ENCODE measurements at regions not wholly inside any gene's neighbourhood (a gene's known extent, or its start where the extent isn't known, plus 50 kb on each side); places are given as distances from the start of the nearest gene placed in this dataset.
"Not testable (repeated sequence)": the region's sequence is repeated elsewhere in the genome, so short reads cannot be mapped to it uniquely, and the experiment has no call there.

DNA sequence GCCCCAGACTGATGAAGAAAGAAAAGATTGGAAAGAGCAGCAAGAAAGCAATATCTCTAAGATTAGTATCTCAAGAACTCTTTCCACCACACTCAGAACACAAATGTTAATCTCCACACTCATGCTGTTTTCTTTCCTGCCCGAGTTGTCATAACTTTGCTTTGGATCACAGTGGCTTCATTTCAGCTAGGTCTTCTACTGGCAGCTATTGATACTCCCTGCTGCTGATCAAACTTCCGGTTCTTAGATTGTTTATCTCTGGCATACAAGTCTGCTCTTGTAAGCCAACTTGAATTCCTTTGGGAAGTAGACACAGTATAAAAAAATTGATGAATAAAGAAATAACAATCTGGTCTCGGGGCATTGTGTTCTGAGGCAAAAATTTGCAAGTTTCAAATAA is 77.7 kb upstream of the SPEF2 start:
- no peaks in the 10 kb centered on the region for H3K36me3 ChIP-seq (ENCODE audit: control insufficient read depth, insufficient read depth, low read length)
- no peak overlapping the region for H2AFZ ChIP-seq (ENCODE audit: low read length)
- H3K9ac ChIP-seq (ENCODE audit: insufficient read depth, low read length), result no peak overlapping the region
- no peaks in the 10 kb centered on the region for H4K20me1 ChIP-seq (ENCODE audit: control insufficient read depth, extremely low read depth, insufficient read depth, low read length)
- no peak overlapping the region for H3K4me2 ChIP-seq (ENCODE audit: extremely low read depth, insufficient read depth, low read length)
- H3K9me3 ChIP-seq (ENCODE audit: control insufficient read depth, insufficient read depth, low read depth, low read length), result no peaks in the 10 kb centered on the region
- no peaks in the 10 kb centered on the region for H3K27me3 ChIP-seq (ENCODE audit: control insufficient read depth, insufficient read depth, low read length)
- no peak overlapping the region for H3K4me3 ChIP-seq (replicated peaks in 1 of 4; ENCODE audit: control extremely low read depth in 1 of 4, insufficient read depth in 1 of 4, low read depth in 3 of 4, low read length in 4 of 4)
- no peaks in the 10 kb centered on the region for H3K79me2 ChIP-seq (ENCODE audit: control insufficient read depth, insufficient read depth, low read length)
- no peak overlapping the region for H3K27ac ChIP-seq (ENCODE audit: insufficient read depth, low read length)
- no peaks in the 10 kb centered on the region for H3K4me1 ChIP-seq (ENCODE audit: control insufficient read depth, extremely low read depth, insufficient read depth, low read length)
- TF ChIP-seq EZH2 (IDR thresholded peaks at IDR 0.05; ENCODE audit: low read length, missing control alignments) (no peak), CTCF (conservative IDR thresholded peaks at IDR 0.05 in 1 of 2, IDR thresholded peaks at IDR 0.05 in 1 of 2; ENCODE audit: low read depth in 1 of 2, low read length in 2 of 2) (no peak)
- no peak for DNase-seq (ENCODE audit: low read depth in 2 of 2)

DNA sequence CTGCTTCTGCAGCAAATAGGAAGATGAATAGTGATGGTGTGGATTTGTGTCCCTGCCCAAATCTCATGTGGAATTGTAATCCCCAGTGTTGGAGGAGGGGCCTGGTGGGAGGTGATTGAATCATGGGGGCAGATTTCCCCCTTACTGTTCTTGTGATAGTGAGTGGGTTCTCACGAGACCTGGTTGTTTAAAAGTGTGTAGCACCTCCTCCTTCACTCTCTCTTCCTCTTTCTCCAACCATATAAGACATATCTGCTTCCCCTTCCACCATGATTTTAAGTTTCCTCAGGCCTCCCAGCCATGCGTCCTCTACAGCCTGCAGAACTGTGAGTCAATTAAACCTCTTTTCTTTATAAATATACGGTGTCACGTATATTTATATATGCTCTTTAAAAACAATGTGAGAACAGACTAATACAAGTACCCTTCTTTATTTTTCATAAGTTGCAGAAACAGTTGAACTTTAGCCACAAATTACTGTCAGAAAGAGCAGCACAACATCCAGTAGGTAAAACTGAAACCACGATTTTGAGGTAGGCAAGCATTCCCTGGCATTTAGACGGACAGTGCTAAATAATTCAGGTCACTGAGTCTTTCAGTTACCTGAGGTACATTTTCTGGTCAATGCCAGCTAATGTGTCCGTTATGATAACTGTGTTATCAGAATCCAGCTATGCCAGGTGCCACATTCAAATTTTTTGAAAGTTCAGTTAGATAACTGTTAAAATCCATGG is 79.3 kb upstream of the SPEF2 start:
- H3K27me3 ChIP-seq (ENCODE audit: control insufficient read depth, insufficient read depth, low read length), result no peaks in the 10 kb centered on the region
- no peaks in the 10 kb centered on the region for H3K9me3 ChIP-seq (ENCODE audit: control insufficient read depth, insufficient read depth, low read depth, low read length)
- no peaks in the 10 kb centered on the region for H3K36me3 ChIP-seq (ENCODE audit: control insufficient read depth, insufficient read depth, low read length)
- no peaks in the 10 kb centered on the region for H4K20me1 ChIP-seq (ENCODE audit: control insufficient read depth, extremely low read depth, insufficient read depth, low read length)
- H3K4me1 ChIP-seq (ENCODE audit: control insufficient read depth, extremely low read depth, insufficient read depth, low read length), result no peaks in the 10 kb centered on the region
- no peak overlapping the region for H3K4me3 ChIP-seq (replicated peaks in 1 of 4; ENCODE audit: control extremely low read depth in 1 of 4, insufficient read depth in 1 of 4, low read depth in 3 of 4, low read length in 4 of 4)
- TF ChIP-seq CTCF (conservative IDR thresholded peaks at IDR 0.05 in 1 of 2, IDR thresholded peaks at IDR 0.05 in 1 of 2; ENCODE audit: low read depth in 1 of 2, low read length in 2 of 2) (no peak), EZH2 (IDR thresholded peaks at IDR 0.05; ENCODE audit: low read length, missing control alignments) (no peak)
- no peak overlapping the region for H3K27ac ChIP-seq (ENCODE audit: insufficient read depth, low read length)
- no peaks in the 10 kb centered on the region for H3K79me2 ChIP-seq (ENCODE audit: control insufficient read depth, insufficient read depth, low read length)
- H3K4me2 ChIP-seq (ENCODE audit: extremely low read depth, insufficient read depth, low read length), result no peak overlapping the region
- H2AFZ ChIP-seq (ENCODE audit: low read length), result no peak overlapping the region
- no peak overlapping the region for H3K9ac ChIP-seq (ENCODE audit: insufficient read depth, low read length)
- no peak for DNase-seq (ENCODE audit: low read depth in 2 of 2)

DNA sequence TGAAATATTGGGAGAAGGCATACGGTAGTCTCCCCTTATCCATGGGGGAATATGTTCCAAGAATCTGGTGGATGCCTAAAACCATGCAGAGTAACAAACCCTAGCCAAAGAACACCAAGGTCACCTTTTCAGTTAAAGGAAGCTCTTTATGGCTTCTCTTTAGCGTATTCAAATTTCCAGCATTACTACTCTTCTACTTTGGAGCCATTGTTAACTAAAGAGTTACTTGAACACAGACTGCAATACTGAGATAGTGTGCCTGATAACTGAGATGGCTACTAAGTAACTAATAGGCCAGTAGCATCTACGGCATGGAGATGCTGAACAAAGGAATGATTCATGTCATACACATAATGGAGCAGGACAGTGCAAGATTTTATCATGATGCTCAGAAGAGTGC is 84.5 kb upstream of the SPEF2 start:
- no peak overlapping the region for H2AFZ ChIP-seq (ENCODE audit: low read length)
- no peak overlapping the region for H3K27ac ChIP-seq (ENCODE audit: insufficient read depth, low read length)
- no peak for DNase-seq (ENCODE audit: low read depth in 2 of 2)
- no peaks in the 10 kb centered on the region for H3K9me3 ChIP-seq (ENCODE audit: control insufficient read depth, insufficient read depth, low read depth, low read length)
- no peaks in the 10 kb centered on the region for H4K20me1 ChIP-seq (ENCODE audit: control insufficient read depth, extremely low read depth, insufficient read depth, low read length)
- H3K9ac ChIP-seq (ENCODE audit: insufficient read depth, low read length), result no peak overlapping the region
- H3K36me3 ChIP-seq (ENCODE audit: control insufficient read depth, insufficient read depth, low read length), result no peaks in the 10 kb centered on the region
- no peak overlapping the region for H3K4me2 ChIP-seq (ENCODE audit: extremely low read depth, insufficient read depth, low read length)
- H3K27me3 ChIP-seq (ENCODE audit: control insufficient read depth, insufficient read depth, low read length), result no peaks in the 10 kb centered on the region
- no peaks in the 10 kb centered on the region for H3K79me2 ChIP-seq (ENCODE audit: control insufficient read depth, insufficient read depth, low read length)
- no peaks in the 10 kb centered on the region for H3K4me1 ChIP-seq (ENCODE audit: control insufficient read depth, extremely low read depth, insufficient read depth, low read length)
- TF ChIP-seq CTCF (conservative IDR thresholded peaks at IDR 0.05 in 1 of 2, IDR thresholded peaks at IDR 0.05 in 1 of 2; ENCODE audit: low read depth in 1 of 2, low read length in 2 of 2), result no peak
- TF ChIP-seq EZH2 (IDR thresholded peaks at IDR 0.05; ENCODE audit: low read length, missing control alignments), result no peak
- no peak overlapping the region for H3K4me3 ChIP-seq (replicated peaks in 1 of 4; ENCODE audit: control extremely low read depth in 1 of 4, insufficient read depth in 1 of 4, low read depth in 3 of 4, low read length in 4 of 4)

DNA sequence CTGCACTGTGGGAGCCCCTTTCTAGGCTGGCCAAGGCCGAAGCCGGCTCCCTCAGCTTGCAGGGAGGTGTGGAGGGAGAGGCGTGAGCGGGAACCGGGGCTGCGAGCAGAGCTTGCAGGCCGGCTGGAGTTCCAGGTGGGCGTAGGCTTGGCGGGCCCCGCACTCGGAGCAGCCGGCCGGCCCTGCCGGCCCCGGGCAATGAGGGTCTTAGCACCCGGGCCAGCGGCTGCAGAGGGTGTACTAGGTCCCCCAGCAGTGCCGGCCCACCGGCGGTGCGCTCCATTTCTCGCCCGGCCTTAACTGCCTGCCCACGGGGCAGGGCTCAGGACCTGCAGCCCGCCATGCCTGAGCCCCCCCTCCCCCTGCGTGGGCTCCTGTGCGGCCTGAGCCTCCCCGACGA is 86.1 kb upstream of the SPEF2 start:
- H3K9ac ChIP-seq (ENCODE audit: insufficient read depth, low read length); H3K27ac ChIP-seq (ENCODE audit: insufficient read depth, low read length); H3K9me3 ChIP-seq (ENCODE audit: control insufficient read depth, insufficient read depth, low read depth, low read length); DNase-seq (ENCODE audit: low read depth in 2 of 2); H3K4me1 ChIP-seq (ENCODE audit: control insufficient read depth, extremely low read depth, insufficient read depth, low read length); H3K4me3 ChIP-seq (replicated peaks in 1 of 4; ENCODE audit: control extremely low read depth in 1 of 4, insufficient read depth in 1 of 4, low read depth in 3 of 4, low read length in 4 of 4); H3K36me3 ChIP-seq (ENCODE audit: control insufficient read depth, insufficient read depth, low read length); H4K20me1 ChIP-seq (ENCODE audit: control insufficient read depth, extremely low read depth, insufficient read depth, low read length); H3K4me2 ChIP-seq (ENCODE audit: extremely low read depth, insufficient read depth, low read length); H3K79me2 ChIP-seq (ENCODE audit: control insufficient read depth, insufficient read depth, low read length); H3K27me3 ChIP-seq (ENCODE audit: control insufficient read depth, insufficient read depth, low read length); H2AFZ ChIP-seq (ENCODE audit: low read length): not testable (repeated sequence)

Data from fibroblast of lung (primary cell).